ENCODE measurements at regions not wholly inside any gene's neighbourhood (a gene's known extent, or its start where the extent isn't known, plus 50 kb on each side); places are given as distances from the start of the nearest gene placed in this dataset.
"Not testable (repeated sequence)": the region's sequence is repeated elsewhere in the genome, so short reads cannot be mapped to it uniquely, and the experiment has no call there.

DNA sequence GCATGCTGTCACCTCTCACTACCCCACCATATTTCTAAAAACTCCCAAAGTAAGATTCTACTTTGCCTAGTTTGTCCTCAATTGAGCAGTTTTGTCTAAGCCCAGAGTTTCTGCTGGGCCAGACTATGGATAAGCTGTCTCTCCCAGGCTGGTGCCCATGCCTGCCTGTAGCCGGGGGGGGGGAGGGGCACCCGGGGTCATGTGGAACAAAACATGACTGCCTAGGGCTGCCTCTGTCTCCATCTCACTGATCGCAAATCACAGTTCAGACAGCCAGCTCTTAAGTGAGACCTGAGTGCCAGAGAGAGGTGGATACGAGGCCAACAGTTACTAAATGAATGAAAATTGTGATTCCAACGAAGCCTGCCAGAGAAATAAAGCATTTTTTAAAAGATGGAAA lies 78.8 kb upstream of the RPRML start:
- Histone ChIP-seq H3K27me3 (no peaks in the 10 kb centered on the region), H3K9me3 (no peaks in the 10 kb centered on the region), H3K4me1 (no peaks in the 10 kb centered on the region), H3K27ac (no peak overlapping the region), H3K4me3 (no peak overlapping the region), H3K36me3 (no peaks in the 10 kb centered on the region)
- intact Hi-C loops (cut with DNase I; ENCODE audit: low total_unique reads) = no loop called here
- DNase-seq = no peak
- TF ChIP-seq POLR2A (IDR thresholded peaks at IDR 0.05) = no peak
- TF ChIP-seq, protein P1, sequence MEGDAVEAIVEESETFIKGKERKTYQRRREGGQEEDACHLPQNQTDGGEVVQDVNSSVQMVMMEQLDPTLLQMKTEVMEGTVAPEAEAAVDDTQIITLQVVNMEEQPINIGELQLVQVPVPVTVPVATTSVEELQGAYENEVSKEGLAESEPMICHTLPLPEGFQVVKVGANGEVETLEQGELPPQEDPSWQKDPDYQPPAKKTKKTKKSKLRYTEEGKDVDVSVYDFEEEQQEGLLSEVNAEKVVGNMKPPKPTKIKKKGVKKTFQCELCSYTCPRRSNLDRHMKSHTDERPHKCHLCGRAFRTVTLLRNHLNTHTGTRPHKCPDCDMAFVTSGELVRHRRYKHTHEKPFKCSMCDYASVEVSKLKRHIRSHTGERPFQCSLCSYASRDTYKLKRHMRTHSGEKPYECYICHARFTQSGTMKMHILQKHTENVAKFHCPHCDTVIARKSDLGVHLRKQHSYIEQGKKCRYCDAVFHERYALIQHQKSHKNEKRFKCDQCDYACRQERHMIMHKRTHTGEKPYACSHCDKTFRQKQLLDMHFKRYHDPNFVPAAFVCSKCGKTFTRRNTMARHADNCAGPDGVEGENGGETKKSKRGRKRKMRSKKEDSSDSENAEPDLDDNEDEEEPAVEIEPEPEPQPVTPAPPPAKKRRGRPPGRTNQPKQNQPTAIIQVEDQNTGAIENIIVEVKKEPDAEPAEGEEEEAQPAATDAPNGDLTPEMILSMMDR (IDR thresholded peaks at IDR 0.05) = no peak

DNA sequence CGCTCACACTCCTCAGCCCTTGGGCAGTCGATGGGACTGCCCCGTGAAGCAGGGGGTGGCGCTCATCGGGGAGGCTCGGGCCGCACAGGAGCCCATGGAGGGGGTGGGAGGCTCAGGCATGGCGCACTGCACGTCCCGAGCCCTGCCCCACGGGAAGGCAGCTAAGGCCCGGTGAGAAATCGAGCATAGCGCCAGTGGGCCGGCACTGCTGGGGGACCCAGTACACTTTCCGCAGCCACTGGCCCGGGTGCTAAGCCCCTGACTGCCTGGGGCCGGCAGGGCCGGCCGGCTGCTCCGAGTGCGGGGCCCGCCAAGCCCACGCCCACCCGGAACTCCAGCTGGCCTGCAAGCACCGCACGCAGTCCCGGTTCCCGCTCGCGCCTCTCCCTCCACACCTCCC lies 78.2 kb upstream of the RPRML start:
- H3K27ac ChIP-seq; intact Hi-C loops (cut with DNase I; ENCODE audit: low total_unique reads); H3K36me3 ChIP-seq: not testable (repeated sequence)

DNA sequence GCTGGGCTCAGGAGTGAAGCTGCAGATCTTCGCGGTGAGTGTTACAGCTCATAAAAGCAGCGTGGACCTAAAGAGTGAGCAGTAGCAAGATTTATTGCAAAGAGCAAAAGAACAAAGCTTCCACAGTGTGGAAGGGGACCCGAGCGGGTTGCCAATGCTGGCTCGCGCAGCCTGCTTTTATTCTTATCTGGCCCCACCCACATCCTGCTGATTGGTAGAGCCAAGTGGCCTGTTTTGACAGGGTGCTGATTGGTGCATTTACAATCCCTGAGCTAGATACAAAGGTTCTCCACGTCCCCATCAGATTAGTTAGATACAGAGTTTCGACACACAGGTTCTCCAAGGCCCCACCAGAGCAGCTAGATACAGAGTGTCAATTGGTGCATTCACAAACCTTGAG lies 77.6 kb upstream of the RPRML start:
- H3K9me3 ChIP-seq; H3K27me3 ChIP-seq; H3K4me1 ChIP-seq; H3K27ac ChIP-seq; intact Hi-C loops (cut with DNase I; ENCODE audit: low total_unique reads); H3K36me3 ChIP-seq; H3K4me3 ChIP-seq; DNase-seq: not testable (repeated sequence)

More for the DNA sequence above, 78.2 kb upstream of the RPRML start:
- not testable (repeated sequence) for H3K27me3 ChIP-seq, H3K4me1 ChIP-seq, H3K4me3 ChIP-seq, DNase-seq, H3K9me3 ChIP-seq

Data from uterus (tissue), 3 donors.